Pons (tissue), 1 donor: ENCODE measurements at regions not wholly inside any gene's neighbourhood (a gene's known extent, or its start where the extent isn't known, plus 50 kb on each side); places are given as distances from the start of the nearest gene placed in this dataset.
"Not testable (repeated sequence)": the region's sequence is repeated elsewhere in the genome, so short reads cannot be mapped to it uniquely, and the experiment has no call there.

Experiments used
- DNase-seq: peaks from one replicate; pipeline ENCODE4 v3.0.0-alpha.2; 2016; ENCODE audit warnings: low spot score

- DNase-seq = no peak
Observed at GRCh38 chr5:56732121-56732520, 83.2 kb upstream of the MAP3K1 start.

- not testable (repeated sequence) for DNase-seq
Observed at GRCh38 chr5:56731473-56731872, 83.9 kb upstream of the MAP3K1 start.

- no peak for DNase-seq
Observed at GRCh38 chr5:56729488-56729887, 85.9 kb upstream of the MAP3K1 start.

GRCh38 chr5:56725711-56726411 is 89.5 kb upstream of the MAP3K1 start:
- DNase-seq = no peak

GRCh38 chr5:56724857-56725256 is 90.5 kb upstream of the MAP3K1 start:
- not testable (repeated sequence) for DNase-seq

- DNase-seq = no peak
Observed at GRCh38 chr5:56722317-56722716, 93.0 kb upstream of the MAP3K1 start.

GRCh38 chr5:56717253-56717987 is 97.9 kb upstream of the MAP3K1 start:
- no peak for DNase-seq

GRCh38 chr5:56715986-56716385 is 99.4 kb upstream of the MAP3K1 start:
- DNase-seq = no peak

GRCh38 chr5:56712895-56713591 is 102.3 kb upstream of the MAP3K1 start:
- no peak for DNase-seq

GRCh38 chr5:56710826-56711590 is 104.3 kb upstream of the MAP3K1 start:
- no peak for DNase-seq

- no peak for DNase-seq
Observed at GRCh38 chr5:56706504-56706903, 108.8 kb upstream of the MAP3K1 start.

- no peak for DNase-seq
Observed at GRCh38 chr5:56705217-56705616, 110.1 kb upstream of the MAP3K1 start.

GRCh38 chr5:56703952-56704351 is 111.4 kb upstream of the MAP3K1 start:
- no peak for DNase-seq

- DNase-seq = no peak
Observed at GRCh38 chr5:56700711-56701110, 114.6 kb upstream of the MAP3K1 start.

GRCh38 chr5:56699538-56699937 is 115.8 kb upstream of the MAP3K1 start:
- no peak for DNase-seq

GRCh38 chr5:56698463-56699381 is 116.6 kb upstream of the MAP3K1 start:
- DNase-seq = no peak

GRCh38 chr5:56696900-56697299 is 118.4 kb upstream of the MAP3K1 start:
- DNase-seq = no peak

- DNase-seq = no peak
Observed at GRCh38 chr5:56693220-56693579, 122.1 kb upstream of the MAP3K1 start.

GRCh38 chr5:56692359-56693219 is 122.8 kb upstream of the MAP3K1 start:
- DNase-seq = no peak

GRCh38 chr5:56688402-56688801 is 126.9 kb upstream of the MAP3K1 start:
- no peak for DNase-seq
